CD4-positive, alpha-beta T cell treated with Interleukin-15 for 4 hours (primary cell): ENCODE measurements at regions not wholly inside any gene's neighbourhood (a gene's known extent, or its start where the extent isn't known, plus 50 kb on each side); places are given as distances from the start of the nearest gene placed in this dataset.

ENCODE experiments used
- DNase-seq: peaks from one replicate; pipeline ENCODE4 v3.0.0-alpha.2; 2020; ENCODE audit warnings: low spot score

DNA sequence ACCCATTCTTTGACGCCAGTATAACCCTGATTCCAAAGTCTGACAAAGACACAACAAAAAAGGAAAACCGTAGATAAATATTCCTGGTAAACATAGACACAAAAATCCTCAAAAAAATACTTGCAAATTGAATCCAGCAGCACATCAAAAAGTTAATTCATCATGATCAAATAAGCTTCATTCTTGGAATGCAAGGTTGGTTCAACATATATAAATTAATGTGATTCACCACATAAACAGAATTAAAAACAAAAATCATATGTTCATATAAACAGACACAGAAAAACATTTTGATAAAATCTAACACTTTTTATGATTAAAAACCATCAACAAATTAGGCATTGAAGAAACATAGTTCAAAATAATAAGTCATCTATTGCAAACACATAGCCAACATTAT is 324.2 kb upstream of the TRPC7 start:
- no peak for DNase-seq

DNA sequence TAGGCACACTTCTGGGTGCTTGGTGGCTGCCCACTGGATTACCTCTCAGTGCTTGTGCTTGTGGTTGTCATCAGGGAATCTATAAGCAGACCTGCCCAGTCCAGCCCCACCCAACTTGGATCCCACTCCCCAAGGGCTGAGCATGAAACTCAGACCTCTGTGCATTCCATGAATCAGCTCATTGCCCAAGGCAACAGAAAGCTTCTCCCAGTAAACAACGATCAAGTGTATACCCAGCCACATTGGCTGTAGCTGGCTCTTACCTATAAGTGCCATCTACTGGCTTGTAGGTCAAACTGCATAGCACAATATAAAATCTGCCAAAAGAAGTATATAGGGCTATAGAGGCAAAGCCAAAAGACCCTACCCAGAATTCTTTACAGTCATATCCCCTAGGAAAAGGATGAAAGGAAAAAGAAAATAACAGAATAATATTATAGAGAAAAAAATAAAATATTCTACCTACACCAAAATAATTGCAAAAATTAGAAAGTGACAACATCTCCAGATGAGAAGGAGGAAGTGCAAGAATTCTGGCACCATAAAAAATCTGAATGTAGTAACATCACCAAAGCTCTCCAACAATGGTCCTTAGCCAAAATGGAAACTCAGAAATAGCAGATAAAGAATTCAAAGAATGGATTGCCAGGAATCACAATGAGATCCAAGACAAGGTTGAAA is 321.0 kb upstream of the TRPC7 start:
- DNase-seq, result no peak

DNA sequence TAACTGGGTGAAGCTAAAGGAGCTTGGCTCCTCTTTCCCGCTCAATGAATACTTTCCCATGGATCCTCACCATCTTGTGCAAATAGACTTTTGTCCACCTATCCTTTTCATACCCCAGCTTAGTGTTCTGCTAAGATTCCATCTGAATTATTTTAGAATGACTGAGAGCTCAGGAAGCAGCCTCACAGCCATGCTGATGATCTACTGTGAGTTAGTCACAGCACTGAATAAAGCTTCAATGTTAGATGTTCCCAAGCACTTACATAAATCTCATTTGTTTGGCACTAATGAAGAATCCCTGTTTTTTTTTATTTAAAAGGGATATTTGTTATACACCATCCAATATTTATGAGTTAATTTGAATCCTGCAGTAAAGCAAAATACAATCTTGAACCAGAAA is 317.6 kb upstream of the TRPC7 start:
- no peak for DNase-seq

DNA sequence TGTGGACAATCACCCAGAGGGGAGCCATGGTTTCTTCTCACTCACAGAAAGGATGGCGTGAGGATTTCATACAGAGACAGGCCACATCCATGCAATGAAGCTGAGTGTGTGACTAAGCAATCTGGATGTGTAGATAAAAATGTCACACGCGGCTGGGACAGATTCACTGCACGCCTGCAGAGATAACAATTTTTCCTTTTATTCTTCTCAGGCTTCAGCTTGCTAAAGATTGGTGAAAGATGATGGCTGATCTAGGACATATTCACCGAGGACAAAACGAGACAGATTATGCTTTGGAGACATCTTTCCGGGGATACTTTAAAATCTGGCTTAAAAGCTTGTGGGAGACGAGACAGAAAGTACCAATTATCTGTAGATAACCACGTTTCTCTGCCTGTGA is 313.9 kb upstream of the TRPC7 start:
- no peak for DNase-seq

DNA sequence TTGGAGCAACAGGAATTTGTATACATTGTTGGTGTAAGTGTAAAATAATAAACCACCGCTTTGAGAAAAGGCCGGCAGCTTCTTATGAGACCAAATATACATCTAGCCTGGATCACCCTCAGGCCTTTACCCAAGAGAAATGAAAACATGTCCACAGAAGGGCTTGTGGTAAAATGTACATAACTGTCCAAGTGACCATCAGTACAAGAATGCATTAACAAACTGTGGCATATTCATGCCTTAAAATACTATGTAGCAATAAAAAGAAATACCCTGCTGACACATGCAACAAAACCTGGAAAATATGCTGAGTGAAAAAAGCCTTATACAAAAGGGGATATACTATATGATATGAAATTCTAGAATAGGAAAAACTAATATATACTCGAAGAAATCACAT is 311.9 kb upstream of the TRPC7 start:
- DNase-seq, result no peak

DNA sequence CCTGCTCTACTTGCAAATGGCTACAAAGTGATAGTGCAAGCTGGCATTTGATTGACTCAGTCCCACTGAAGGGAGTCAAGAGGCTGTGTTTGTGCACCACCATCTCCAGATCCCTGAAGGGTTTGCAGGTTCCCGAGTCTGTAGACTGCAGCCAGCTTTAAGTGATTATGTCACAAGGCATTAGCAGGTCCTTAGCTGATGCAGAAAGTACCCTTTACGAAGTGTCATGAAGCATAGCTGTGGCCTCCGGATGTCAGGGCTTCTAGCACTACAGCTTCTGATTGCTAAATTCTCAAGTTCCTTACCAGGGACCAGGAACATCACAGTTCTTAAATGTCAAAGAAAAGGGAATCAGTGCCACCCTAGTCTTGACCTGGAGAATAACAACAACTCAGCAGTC is 311.3 kb upstream of the TRPC7 start:
- DNase-seq, result no peak

GRCh38 chr5:136675769-136676168 is 310.4 kb upstream of the TRPC7 start:
- no peak for DNase-seq

DNA sequence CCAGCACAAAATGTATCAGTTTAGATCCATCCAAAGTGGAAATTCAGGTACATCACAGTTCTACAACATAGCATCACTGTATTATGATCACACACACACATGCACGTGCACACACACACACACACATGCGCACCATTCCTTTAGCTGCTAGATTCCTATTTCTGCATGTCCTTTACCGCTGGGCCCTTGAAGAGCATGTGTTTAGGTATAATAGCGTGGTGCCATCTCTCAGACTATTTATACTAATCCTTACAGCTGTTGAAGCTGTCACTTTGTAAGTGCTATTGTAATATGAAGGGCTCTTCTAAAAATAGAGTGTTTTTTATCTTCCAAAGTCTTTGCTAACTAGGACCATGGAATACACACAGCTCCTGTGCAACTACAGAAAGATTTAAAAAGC is 308.8 kb upstream of the TRPC7 start:
- no peak for DNase-seq

- no peak for DNase-seq
These were observed 302.4 kb upstream of the TRPC7 start for GRCh38 chr5:136667789-136668188.

- DNase-seq, result no peak
These were observed 301.8 kb upstream of the TRPC7 start for GRCh38 chr5:136666970-136667620.

GRCh38 chr5:136665331-136665730 is 300.0 kb upstream of the TRPC7 start:
- no peak for DNase-seq

DNA sequence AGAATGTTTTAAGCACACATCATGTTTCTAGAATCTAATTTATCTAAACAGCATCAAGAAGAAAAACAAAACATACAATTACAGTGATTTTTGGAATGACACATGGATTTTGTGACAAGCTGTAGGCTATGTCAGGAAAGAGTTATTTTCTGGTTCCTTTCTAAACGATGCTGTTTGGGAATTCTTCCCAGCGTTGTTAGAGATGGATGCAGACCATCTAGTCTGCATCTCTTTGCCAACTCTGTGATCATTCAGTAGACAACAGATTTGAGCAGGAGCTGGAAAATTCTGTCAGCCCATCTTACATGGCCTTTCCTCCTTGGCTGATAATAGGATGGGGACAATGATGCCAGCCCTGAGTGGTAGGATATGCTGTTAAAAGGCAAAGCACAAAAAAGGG is 295.7 kb upstream of the TRPC7 start:
- DNase-seq, result no peak

- no peak for DNase-seq
These were observed 291.5 kb upstream of the TRPC7 start for GRCh38 chr5:136656811-136657210.

DNA sequence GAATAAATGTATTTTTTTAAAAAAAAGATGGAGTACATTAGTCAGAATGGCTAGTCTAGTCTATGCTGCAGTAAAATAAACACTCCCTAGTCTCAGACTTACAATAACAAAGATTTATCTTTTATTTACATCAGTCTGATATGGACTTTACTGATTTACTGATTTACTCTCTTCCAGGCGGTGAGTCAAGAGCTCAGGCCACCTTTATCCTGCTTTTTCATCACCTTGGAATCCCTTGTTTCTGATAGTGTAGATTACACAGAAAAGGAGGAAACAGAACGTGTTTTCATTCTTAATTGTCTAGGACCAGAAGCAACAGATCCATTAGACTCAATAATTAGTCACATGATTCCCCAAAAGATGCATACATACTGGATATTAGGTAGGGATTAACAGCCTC is 290.1 kb upstream of the TRPC7 start:
- no peak for DNase-seq

DNA sequence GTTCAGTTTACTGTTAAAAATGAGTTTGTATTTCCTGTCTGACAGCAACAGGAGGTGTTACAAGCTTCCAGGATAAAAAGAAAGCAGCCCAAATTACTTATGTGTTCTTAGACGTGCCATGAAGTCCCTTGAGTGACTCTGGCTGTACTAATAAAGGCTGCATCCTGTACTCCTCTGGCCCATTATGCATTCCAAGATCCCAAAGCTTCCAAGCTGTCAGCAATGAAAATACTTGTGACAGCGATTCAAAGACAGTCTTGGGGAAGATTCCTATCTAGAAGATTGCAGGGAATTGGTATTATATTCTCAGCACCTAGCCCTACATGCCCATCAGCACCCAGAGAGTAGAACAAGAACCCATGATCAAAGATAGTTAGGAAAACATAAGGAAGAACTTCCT is 281.6 kb upstream of the TRPC7 start:
- DNase-seq, result no peak

GRCh38 chr5:136642976-136643375 is 277.6 kb upstream of the TRPC7 start:
- no peak for DNase-seq

GRCh38 chr5:136639616-136640015 is 274.3 kb upstream of the TRPC7 start:
- DNase-seq, result no peak

- no peak for DNase-seq
These were observed 272.7 kb upstream of the TRPC7 start for GRCh38 chr5:136638084-136638483.

DNA sequence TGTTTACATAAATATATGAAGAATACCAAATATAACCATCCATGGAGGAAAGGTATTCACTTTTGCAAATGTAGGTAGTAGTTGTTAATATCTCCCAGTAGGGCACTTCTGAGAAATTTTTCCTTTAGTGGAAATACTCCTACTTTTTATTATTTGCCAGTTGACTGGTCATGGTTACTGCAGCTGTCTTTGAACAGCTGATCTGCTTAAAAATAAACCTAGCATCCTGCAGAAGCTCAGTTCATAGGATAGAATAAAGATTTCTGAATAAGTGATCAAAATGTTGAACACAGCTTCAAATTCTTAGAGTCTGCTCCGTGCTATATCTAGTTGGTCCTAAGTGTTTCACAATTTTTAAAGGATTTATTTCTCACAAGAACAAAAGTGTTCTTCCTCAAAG is 270.7 kb upstream of the TRPC7 start:
- no peak for DNase-seq

DNA sequence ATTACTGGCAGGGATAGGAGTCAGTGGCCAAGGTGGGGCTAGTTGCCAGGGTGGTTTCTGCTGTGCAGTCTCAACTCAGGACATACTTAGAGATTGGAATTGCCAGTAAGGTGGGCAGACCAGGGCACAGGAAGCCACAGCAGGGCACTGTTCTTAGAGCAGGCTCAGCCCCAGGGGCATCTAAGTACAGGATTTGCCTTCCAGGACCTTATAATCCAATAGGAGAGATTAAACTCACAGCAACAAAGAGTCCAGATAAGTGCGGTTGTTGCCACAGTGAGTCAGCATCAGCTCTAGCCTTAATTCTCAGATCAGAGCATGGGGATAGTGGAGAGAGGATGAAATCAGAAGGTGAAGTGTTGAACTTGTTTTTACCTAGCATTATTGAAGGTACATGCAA is 265.8 kb upstream of the TRPC7 start:
- DNase-seq, result no peak

GRCh38 chr5:136629125-136629792 is 263.9 kb upstream of the TRPC7 start:
- no peak for DNase-seq

DNA sequence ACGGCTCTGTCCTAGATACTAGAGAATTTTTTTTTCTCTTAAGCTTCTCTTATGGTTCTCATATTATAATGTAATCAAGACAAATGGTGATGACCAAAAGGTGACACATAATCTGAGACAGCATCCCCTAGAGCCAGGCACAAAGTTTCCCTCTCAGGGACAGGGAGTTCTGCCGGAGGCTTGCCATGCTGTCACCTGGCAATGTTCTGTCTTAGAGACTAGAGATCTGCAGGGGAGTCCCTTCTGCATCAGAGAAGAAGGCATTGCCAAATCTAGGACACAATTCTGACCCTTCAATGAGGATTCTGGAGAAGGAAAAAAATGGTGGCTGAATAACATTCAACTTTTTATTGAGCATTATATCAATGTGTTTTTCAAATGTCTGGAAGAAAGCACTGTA is 261.2 kb upstream of the TRPC7 start:
- no peak for DNase-seq

DNA sequence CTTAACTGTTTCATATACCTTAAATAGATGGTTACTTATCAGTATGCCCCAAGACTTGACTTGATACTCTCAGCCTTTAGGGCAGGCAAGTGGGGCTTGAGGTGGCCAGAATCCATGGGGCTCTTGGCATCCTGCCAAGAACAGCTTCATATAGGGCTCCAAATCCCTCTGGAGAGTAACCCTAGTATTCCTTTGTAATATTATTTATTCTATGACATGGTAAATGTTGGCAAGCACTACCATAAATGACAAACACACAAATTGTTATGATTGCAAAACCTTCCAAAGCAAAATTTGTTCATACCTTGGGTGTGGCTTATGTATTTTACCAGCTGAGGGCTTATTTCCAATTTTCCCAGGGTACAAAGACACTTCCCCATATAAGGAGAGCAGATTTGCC is 257.4 kb upstream of the TRPC7 start:
- DNase-seq, result no peak

- DNase-seq, result no peak
These were observed 256.4 kb upstream of the TRPC7 start for GRCh38 chr5:136621743-136622142.
